Gastrocnemius medialis (tissue), 4 donors: ENCODE measurements at regions not wholly inside any gene's neighbourhood (a gene's known extent, or its start where the extent isn't known, plus 50 kb on each side); places are given as distances from the start of the nearest gene placed in this dataset.

Source experiments
- CTCF ChIP-seq, 5 experiments: fragments of 450-650 bp in 3 of 5; fragments of 200-600 bp in 2 of 5; sonication (generic) in 2 of 5; IDR thresholded peaks in 4 of 5; conservative IDR thresholded peaks in 1 of 5; 1 replicate in 4 of 5; 2 replicates in 1 of 5; pipeline ENCODE4 v1.5.1; 2016 to 2019; ENCODE audit warnings: antibody characterized with exemption in 5 of 5, mild to moderate bottlenecking in 3 of 5, moderate library complexity in 3 of 5
- POLR2A ChIP-seq, 2 donors: fragments of 450-650 bp; IDR thresholded peaks; one replicate each; pipeline ENCODE4 v1.6.1; 2017; ENCODE audit warnings: antibody characterized with exemption in 2 of 2, mild to moderate bottlenecking in 2 of 2, moderate library complexity in 2 of 2

- TF ChIP-seq CTCF (IDR thresholded peaks at IDR 0.05 in 4 of 5, conservative IDR thresholded peaks at IDR 0.05 in 1 of 5) (no peak), POLR2A (IDR thresholded peaks at IDR 0.05) (no peak)
Measured at GRCh38 chr11:113534625-113535024, 59.4 kb upstream of the DRD2 start.
